Activated CD8-positive, alpha-beta memory T cell treated with anti-CD3 and anti-CD28 coated beads, Interleukin-2, amount 50 U/mL, for 4 hours (primary cell): ENCODE measurements at regions not wholly inside any gene's neighbourhood (a gene's known extent, or its start where the extent isn't known, plus 50 kb on each side); places are given as distances from the start of the nearest gene placed in this dataset.

Source experiments
- DNase-seq: peaks from one replicate; pipeline ENCODE4 v3.0.0-alpha.2; 2020

GRCh38 chr3:15952543-15953175 is 154.9 kb upstream of the ANKRD28 start:
- DNase-seq = no peak

- no peak for DNase-seq
These were observed 156.1 kb upstream of the ANKRD28 start for GRCh38 chr3:15953841-15954240.

- DNase-seq = no peak
These were observed 158.2 kb upstream of the ANKRD28 start for GRCh38 chr3:15955968-15956367.

GRCh38 chr3:15958692-15959433 is 161.1 kb upstream of the ANKRD28 start:
- DNase-seq = no peak

- DNase-seq = no peak
These were observed 161.6 kb upstream of the ANKRD28 start for GRCh38 chr3:15959434-15959811.

- no peak for DNase-seq
These were observed 167.0 kb upstream of the ANKRD28 start for GRCh38 chr3:15964605-15965442.

- no peak for DNase-seq
These were observed 169.8 kb upstream of the ANKRD28 start for GRCh38 chr3:15967577-15967976.

- no peak for DNase-seq
These were observed 172.3 kb upstream of the ANKRD28 start for GRCh38 chr3:15969874-15970640.

- DNase-seq = no peak
These were observed 175.6 kb upstream of the ANKRD28 start for GRCh38 chr3:15973414-15973813.

- no peak for DNase-seq
These were observed 176.2 kb upstream of the ANKRD28 start for GRCh38 chr3:15973940-15974339.

- DNase-seq = no peak
These were observed 176.9 kb upstream of the ANKRD28 start for GRCh38 chr3:15974647-15975046.

- DNase-seq = no peak
These were observed 178.7 kb upstream of the ANKRD28 start for GRCh38 chr3:15976524-15976923.

GRCh38 chr3:15977090-15977489 is 179.3 kb upstream of the ANKRD28 start:
- no peak for DNase-seq

GRCh38 chr3:15977598-15978232 is 179.9 kb upstream of the ANKRD28 start:
- DNase-seq = no peak

- no peak for DNase-seq
These were observed 181.0 kb upstream of the ANKRD28 start for GRCh38 chr3:15978801-15979200.

GRCh38 chr3:15979495-15979894 is 181.7 kb upstream of the ANKRD28 start:
- no peak for DNase-seq

GRCh38 chr3:15979900-15980299 is 182.1 kb upstream of the ANKRD28 start:
- DNase-seq = no peak

GRCh38 chr3:15982243-15982642 is 184.5 kb upstream of the ANKRD28 start:
- DNase-seq = no peak

GRCh38 chr3:15982667-15983196 is 185.0 kb upstream of the ANKRD28 start:
- DNase-seq = no peak

GRCh38 chr3:15983232-15983631 is 185.5 kb upstream of the ANKRD28 start:
- DNase-seq = no peak

GRCh38 chr3:15983693-15984092 is 185.9 kb upstream of the ANKRD28 start:
- DNase-seq = no peak

GRCh38 chr3:15989419-15989818 is 185.1 kb upstream of the GALNT15 start:
- DNase-seq = no peak
